Neural cell (in vitro differentiated cells): ENCODE measurements at regions not wholly inside any gene's neighbourhood (a gene's known extent, or its start where the extent isn't known, plus 50 kb on each side); places are given as distances from the start of the nearest gene placed in this dataset.

Experiments
- H2AFZ ChIP-seq: fragments of 200-600, 300-800 bp; sonication (generic), shearing (Covaris generic); 2 replicates; pipeline ENCODE4 v1.6.0; 2014; ENCODE audit warnings: low read depth, mild to moderate bottlenecking, antibody characterized with exemption, low read length, moderate library complexity
- H3F3A ChIP-seq: fragments of 200-600 bp; shearing (Covaris generic); 2 replicates; pipeline ENCODE4 v1.6.1; 2016; ENCODE audit warnings: mild to moderate bottlenecking, moderate library complexity, mixed read lengths, antibody characterized with exemption, low read length; ENCODE audit not compliant: insufficient read depth, poor library complexity, severe bottlenecking
- H3K27ac ChIP-seq: fragments of 200-600, 300-800 bp; sonication (generic), shearing (Covaris generic); 2 replicates; pipeline ENCODE4 v1.5.1; 2014; ENCODE audit warnings: mild to moderate bottlenecking, low read length, moderate library complexity
- H3K27me3 ChIP-seq: fragments of 300-800, 200-600 bp; sonication (generic), shearing (Covaris generic); 2 replicates; pipeline ENCODE4 v1.6.0; 2014; ENCODE audit warnings: mild to moderate bottlenecking, low read depth, low read length, moderate library complexity; ENCODE audit not compliant: insufficient read depth
- H3K36me3 ChIP-seq: fragments of 300-800, 200-600 bp; sonication (generic), shearing (Covaris generic); 2 replicates; pipeline ENCODE4 v1.5.1; 2014; ENCODE audit warnings: mild to moderate bottlenecking, antibody characterized with exemption, low read length, moderate library complexity; ENCODE audit not compliant: insufficient read depth
- H3K4me2 ChIP-seq: fragments of 300-800, 200-600 bp; sonication (generic), shearing (Covaris generic); 2 replicates; pipeline ENCODE4 v1.6.0; 2014; ENCODE audit warnings: mild to moderate bottlenecking, low read length
- H3K4me3 ChIP-seq: fragments of 300-800, 200-600 bp; sonication (generic), shearing (Covaris generic); 2 replicates; pipeline ENCODE4 v1.5.1; 2014; ENCODE audit warnings: mild to moderate bottlenecking, low read length, moderate library complexity
- H3K79me2 ChIP-seq: fragments of 200-600 bp; shearing (Covaris generic); replicated peaks from 2 replicates; pipeline ENCODE4 v1.6.0; 2014; ENCODE audit warnings: mild to moderate bottlenecking, low read length, moderate library complexity; ENCODE audit not compliant: insufficient read depth
- H3K9ac ChIP-seq: fragments of 300-800, 200-600 bp; sonication (generic), shearing (Covaris generic); 2 replicates; pipeline ENCODE4 v1.6.1; 2016; ENCODE audit warnings: mild to moderate bottlenecking, low read length, mixed read lengths
- H3K9me2 ChIP-seq: fragments of 200-600 bp; shearing (Covaris generic); 2 replicates; pipeline ENCODE4 v1.6.1; 2016; ENCODE audit warnings: mild to moderate bottlenecking, low read length, mixed read lengths; ENCODE audit not compliant: insufficient read depth
- H3K9me3 ChIP-seq: fragments of 200-600, 300-800 bp; sonication (generic), shearing (Covaris generic); 2 replicates; pipeline ENCODE4 v1.6.1; 2016; ENCODE audit warnings: mild to moderate bottlenecking, mixed run types, low read length, moderate library complexity, mixed read lengths
- H4K20me1 ChIP-seq: fragments of 200-600 bp; shearing (Covaris generic); 2 replicates; pipeline ENCODE4 v1.6.1; 2016; ENCODE audit warnings: mild to moderate bottlenecking, mixed run types; ENCODE audit not compliant: insufficient read depth
- CTCF ChIP-seq: fragments of 450-650 bp; IDR thresholded peaks from 2 replicates; pipeline ENCODE4 v1.5.1; 2014; ENCODE audit warnings: antibody characterized with exemption, mild to moderate bottlenecking, moderate library complexity; ENCODE audit not compliant: poor library complexity, severe bottlenecking
- EP300 ChIP-seq: fragments of 450-650 bp; conservative IDR thresholded peaks from 2 replicates; pipeline ENCODE4 v1.6.1; 2014; ENCODE audit warnings: antibody characterized with exemption, mild to moderate bottlenecking, moderate library complexity; ENCODE audit not compliant: poor library complexity, severe bottlenecking
- EZH2 ChIP-seq: fragments of 200-600, 300-800 bp; shearing (Covaris generic), sonication (generic); IDR thresholded peaks from 2 replicates; pipeline ENCODE4 v1.6.1; 2014; ENCODE audit warnings: antibody characterized with exemption, low read length, borderline replicate concordance, mild to moderate bottlenecking; ENCODE audit not compliant: insufficient read depth, poor library complexity, severe bottlenecking
- MXI1 ChIP-seq: fragments of 450-650 bp; conservative IDR thresholded peaks from 2 replicates; pipeline ENCODE4 v1.6.1; 2014; ENCODE audit warnings: antibody characterized with exemption, mild to moderate bottlenecking; ENCODE audit not compliant: poor library complexity, severe bottlenecking
- POLR2AphosphoS5 ChIP-seq: IDR thresholded peaks from 2 replicates; pipeline ENCODE4 v1.6.1; 2012
- RAD21 ChIP-seq: fragments of 450-650 bp; conservative IDR thresholded peaks from 2 replicates; pipeline ENCODE4 v1.6.1; 2014; ENCODE audit warnings: antibody characterized with exemption, mild to moderate bottlenecking, moderate library complexity
- REST ChIP-seq: IDR thresholded peaks from 2 replicates; pipeline ENCODE4 v1.6.1; 2012; ENCODE audit warnings: borderline replicate concordance
- SMC3 ChIP-seq: fragments of 450-650 bp; conservative IDR thresholded peaks from 2 replicates; pipeline ENCODE4 v1.6.1; 2014; ENCODE audit warnings: antibody characterized with exemption, mild to moderate bottlenecking, moderate library complexity; ENCODE audit not compliant: poor library complexity
- TAF1 ChIP-seq: IDR thresholded peaks from 2 replicates; pipeline ENCODE4 v1.6.1; 2012; ENCODE audit warnings: low read depth

GRCh38 chr18:72058851-72059250 is 485.3 kb downstream of the CBLN2 start:
- H3K79me2 ChIP-seq, result no peaks in the 10 kb centered on the region
- no peaks in the 10 kb centered on the region for H4K20me1 ChIP-seq
- no peaks in the 10 kb centered on the region for H3K36me3 ChIP-seq
- H3K9me3 ChIP-seq, result no peaks in the 10 kb centered on the region
- no peaks in the 10 kb centered on the region for H3K9me2 ChIP-seq
- no peak overlapping the region for H2AFZ ChIP-seq
- H3K4me3 ChIP-seq, result no peak overlapping the region
- H3F3A ChIP-seq, result no peaks in the 10 kb centered on the region
- no peak overlapping the region for H3K4me2 ChIP-seq
- TF ChIP-seq EZH2 (no peak), POLR2AphosphoS5 (no peak), RAD21 (no peak), REST (no peak), TAF1 (no peak), EP300 (no peak), SMC3 (no peak), MXI1 (no peak), CTCF (no peak)
- no peaks in the 10 kb centered on the region for H3K27me3 ChIP-seq
- no peak overlapping the region for H3K9ac ChIP-seq
- H3K27ac ChIP-seq, result no peak overlapping the region

GRCh38 chr18:72056171-72056570 is 488.0 kb downstream of the CBLN2 start:
- no peak for TF ChIP-seq MXI1
- TF ChIP-seq SMC3, result no peak
- TF ChIP-seq TAF1, result no peak
- TF ChIP-seq EP300, result no peak
- TF ChIP-seq POLR2AphosphoS5, result no peak
- no peak for TF ChIP-seq REST
- no peak for TF ChIP-seq EZH2
- no peak for TF ChIP-seq CTCF
- no peak for TF ChIP-seq RAD21
- no peak overlapping the region for H3K27ac ChIP-seq
- no peaks in the 10 kb centered on the region for H3K36me3 ChIP-seq
- H3K9me2 ChIP-seq, result no peaks in the 10 kb centered on the region
- no peaks in the 10 kb centered on the region for H4K20me1 ChIP-seq
- no peak overlapping the region for H3K4me3 ChIP-seq
- H3K9ac ChIP-seq, result no peak overlapping the region
- no peaks in the 10 kb centered on the region for H3K79me2 ChIP-seq
- H3K9me3 ChIP-seq, result no peaks in the 10 kb centered on the region
- no peaks in the 10 kb centered on the region for H3F3A ChIP-seq
- H3K4me2 ChIP-seq, result no peak overlapping the region
- no peaks in the 10 kb centered on the region for H3K27me3 ChIP-seq
- no peak overlapping the region for H2AFZ ChIP-seq
